Forelimb muscle (tissue), 1 donor: ENCODE measurements at regions not wholly inside any gene's neighbourhood (a gene's known extent, or its start where the extent isn't known, plus 50 kb on each side); places are given as distances from the start of the nearest gene placed in this dataset.
"Not testable (repeated sequence)": the region's sequence is repeated elsewhere in the genome, so short reads cannot be mapped to it uniquely, and the experiment has no call there.

Experiments used
- DNase-seq: peaks from one replicate; pipeline ENCODE4 v3.0.0-alpha.2; 2013; ENCODE audit warnings: low read depth

DNA sequence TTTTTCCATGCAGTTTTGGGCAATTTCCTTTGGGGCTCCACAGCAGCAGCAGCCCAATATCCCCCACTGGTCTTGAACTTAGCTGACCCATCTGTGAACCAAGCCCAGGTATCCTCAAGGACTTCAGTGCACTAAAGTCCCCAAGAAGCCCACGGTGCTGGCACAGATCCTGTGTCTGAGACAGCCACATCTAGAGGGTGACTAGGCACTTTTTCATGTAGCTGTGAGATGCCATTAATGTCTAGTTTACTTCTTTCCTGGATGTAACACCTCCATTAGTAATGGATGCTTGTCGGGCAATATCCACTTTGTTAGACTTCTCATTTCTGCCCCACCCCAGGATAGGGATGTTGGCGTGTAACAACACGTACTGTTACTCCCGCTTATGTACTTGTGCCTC is 117.9 kb downstream of the GPCPD1 start:
- no peak for DNase-seq

DNA sequence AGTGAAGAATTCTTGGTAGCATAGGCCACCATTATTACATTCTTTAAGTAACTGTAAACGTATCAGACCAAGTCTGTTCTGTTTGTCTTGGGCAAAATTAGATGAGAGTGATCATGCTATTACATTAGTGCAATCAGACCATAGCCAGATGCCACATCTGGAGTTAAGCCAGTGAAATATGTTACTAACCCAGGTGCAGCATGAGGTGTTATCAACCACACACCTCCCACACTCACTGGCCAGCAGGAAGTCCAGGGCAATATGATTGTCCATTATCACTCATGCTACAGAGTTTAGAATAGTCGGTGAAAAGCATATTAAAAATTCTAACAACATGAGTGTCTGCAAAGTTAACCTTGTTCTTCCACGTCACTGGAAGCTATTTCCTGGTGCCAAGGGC is 119.4 kb downstream of the GPCPD1 start:
- no peak for DNase-seq

DNA sequence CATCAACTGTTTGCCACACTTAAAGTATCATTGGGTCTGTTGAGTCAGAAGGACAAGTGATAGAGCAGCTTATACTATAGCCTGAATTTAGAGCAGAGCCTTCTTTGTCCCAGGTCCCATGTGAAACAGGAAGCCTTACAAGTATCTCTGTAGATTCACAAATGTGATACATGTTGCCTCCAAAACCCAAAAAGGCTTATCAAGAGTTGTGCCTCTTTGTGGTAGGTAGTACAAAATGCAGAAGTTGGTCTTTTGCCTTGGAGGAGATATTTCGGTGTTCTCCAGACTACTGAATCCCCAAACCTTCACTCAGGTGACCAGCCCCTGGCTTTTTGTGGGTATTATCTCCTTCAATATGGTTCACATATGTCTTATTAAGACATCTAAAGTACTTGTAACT is 121.2 kb downstream of the GPCPD1 start:
- DNase-seq: no peak

DNA sequence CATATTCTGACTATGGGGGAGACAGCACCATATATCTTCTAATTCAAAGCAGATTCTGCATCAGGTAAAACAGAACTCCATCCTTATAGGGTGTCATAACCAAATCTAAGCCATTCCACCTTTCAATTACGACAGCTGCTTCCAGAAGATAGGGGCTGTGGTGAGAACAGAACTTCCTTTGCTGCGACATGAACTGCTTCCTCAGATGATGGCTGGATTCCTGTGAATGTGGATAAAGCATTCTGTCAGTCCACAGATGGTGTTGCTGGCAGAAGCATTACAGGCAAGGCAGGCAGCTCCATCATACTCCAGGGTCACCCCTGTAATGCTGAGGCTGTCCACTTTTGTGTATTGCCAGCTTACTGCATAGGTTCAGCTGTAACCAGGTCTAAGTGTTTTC is 122.0 kb downstream of the GPCPD1 start:
- no peak for DNase-seq

DNA sequence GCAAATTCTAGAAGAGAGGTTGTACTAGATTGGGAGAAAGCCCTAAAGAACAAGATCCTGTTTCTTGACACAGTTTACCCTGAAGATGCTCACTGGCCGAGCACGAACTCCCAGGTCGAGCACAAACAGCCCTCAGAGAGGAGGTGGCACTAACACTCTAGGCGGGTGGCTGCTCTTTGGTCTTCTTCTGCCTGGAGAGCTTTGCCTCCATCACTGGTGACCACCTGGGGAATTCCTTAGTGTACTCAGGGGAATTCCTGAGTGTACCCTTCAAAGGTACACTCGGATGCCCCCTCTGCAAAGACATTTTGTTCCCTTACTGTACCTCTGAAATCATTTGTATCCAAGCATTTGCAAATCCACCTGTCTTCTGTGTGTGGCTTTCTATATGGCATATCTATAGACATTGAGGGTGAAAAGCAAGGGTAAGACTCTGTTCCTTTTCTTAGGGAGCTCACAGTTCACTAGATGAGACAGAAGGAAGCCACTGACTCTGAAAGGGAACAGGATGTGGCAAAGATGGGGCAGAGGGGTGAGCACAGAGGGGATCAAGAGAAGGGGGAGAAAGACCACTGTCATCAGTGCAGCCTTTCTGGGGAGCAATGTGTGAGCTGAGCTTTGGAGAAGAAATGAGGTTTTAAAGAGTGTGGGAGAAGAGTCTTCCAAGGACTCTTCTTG is 124.3 kb downstream of the GPCPD1 start:
- DNase-seq: no peak

DNA sequence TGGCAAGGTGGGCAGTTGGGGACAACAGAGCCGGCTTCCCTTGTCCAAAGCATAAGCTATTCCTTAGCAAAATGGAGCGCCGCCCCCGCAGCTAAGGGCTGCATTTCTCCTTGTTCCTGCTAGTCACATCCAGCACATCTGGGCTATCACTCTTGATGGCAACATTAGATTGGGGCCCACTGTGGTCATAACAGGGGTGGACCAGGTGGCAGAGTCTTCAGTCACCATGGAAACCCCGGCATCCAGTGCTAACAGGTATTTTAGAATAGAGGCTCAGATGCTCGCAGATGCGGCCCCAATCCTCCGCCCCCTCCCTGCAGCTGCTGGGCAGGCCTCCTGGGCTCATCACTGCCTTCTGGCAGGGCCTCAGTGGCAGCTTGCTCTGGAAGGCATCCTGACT is 125.9 kb downstream of the GPCPD1 start:
- no peak for DNase-seq

DNA sequence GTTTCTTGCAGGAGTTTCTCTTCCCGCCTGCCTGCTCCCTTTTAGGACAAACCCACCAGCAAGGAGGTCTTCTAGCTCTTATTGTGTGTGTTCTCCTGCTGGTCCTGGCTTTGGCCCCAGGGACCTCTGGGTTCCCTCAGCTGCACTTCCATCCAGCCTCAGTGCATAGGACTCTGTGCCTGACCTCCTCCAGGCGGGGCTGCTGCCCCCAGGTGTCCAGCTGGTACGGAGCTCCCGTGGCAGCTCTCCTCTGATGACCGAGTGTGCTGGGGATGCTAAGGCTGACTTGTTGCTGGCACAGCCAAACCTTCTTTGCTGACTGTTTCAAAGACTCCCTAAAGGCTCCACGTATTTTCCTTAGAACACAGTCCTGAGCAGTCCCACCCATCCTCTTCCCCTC is 126.5 kb downstream of the GPCPD1 start:
- DNase-seq: no peak

DNA sequence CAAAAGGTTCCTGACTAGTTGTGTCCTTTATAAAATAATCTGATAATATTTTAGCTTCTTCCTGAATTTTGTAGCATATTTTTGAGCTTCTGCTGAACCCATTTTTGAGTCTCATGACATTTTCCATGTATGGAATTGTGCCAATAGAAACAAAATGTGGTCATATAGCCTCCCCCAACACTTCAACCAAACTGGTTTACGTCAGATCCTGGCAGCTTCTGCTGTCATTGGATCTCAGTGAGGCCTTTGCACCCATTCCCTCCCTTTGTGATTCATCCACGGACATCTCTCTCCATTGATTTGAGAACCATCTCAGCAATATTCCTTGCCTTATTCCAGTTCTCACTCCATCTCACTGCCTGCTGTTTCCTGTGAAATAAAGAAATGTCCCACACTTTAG is 128.0 kb downstream of the GPCPD1 start:
- no peak for DNase-seq

DNA sequence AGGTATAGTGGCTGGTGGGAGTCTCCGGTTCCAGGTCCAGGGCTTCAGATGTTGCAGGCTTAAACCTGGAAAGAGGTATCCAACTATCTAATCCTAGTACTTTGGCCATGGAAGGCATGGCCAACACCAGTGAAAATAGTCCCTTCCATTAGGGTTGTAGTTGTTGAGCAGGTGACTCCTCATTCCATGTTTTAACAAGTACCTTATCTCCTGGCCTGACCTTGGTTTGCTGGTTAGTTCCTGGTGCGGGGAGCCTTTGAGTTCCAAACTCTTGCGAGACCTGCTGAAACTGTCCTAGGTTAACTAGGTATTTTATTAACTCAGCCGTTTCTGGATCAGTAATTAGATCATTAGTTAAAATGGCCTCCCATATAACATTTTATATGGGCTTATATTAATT is 128.9 kb downstream of the GPCPD1 start:
- no peak for DNase-seq

DNA sequence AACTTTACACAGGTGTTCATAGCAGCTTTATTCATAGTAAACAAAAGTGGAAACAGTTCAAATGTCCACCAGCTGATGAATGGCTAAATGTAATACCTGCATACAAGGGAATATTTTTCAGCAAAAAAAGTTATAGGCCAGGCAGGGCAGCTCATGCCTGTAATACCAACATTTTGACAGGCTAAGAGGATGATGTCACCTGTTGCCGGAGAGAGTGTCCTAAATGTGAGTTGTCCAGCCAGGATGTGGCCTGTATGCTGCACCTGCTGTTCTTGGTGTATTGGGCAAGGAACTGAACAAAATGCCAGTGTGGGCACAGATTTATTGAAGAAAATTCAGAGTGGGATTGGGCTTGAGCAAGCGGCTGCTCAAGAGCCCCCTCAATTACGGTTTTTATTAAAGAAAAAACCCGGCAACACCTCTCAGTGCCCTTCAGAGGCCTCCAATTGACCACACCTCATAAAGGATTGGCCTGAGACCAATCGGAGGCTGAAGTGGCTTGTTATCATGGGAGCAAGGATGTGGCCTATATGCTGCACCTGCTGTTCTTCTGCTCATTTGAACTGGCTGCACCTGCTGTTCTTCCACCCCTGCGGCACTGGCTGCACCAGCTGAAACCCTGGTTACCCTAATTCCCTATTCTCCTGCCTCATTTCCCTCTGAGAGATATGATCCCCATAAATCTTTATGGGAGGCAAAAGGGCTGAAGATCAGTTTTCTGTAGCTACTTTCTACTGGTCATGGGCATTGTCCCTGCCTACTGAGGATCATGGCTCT is 129.8 kb downstream of the GPCPD1 start:
- no peak for DNase-seq

DNA sequence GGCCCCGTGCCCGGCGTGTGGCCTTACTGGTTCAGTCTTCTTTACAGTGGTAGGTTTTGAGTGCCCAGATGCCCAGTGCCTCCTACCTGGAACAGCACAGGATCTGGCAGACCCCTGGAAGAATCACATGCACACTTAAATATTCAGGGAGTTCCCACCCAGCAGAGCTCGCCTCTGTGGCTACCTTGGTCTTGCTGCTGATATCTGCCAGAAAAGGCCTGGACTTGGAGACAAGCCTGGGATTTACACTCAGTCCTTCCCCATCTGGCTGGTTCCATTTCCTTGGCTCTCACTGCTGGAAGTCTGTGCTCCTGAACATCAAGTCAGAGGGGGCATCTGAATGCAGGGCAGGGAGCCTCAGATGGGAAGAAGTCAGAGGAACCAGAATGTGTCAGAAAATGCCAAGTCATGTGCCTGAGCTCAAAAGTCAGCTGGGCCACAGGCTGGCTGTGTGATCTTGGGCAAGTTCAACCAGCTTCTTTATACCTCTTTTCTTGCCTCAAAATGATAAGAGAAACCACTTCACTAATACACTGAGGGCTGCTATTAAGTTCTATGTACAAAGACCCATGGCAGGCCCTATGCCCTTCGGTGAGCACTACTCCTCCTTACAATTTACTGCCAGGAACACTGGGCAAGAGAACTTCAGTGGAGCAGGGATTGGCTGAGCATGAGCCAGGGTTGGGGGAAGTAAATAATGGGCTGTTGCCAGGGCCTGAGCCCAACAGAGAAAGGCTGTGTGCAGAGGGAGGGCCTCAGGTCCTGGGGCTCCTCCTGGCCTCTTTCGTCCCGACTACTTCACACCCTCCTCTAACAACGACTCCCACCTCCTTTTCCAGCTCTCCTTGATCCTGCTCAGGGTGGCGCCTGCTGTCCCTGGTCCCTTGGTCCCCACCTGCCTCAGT is 135.9 kb downstream of the GPCPD1 start:
- DNase-seq: no peak

DNA sequence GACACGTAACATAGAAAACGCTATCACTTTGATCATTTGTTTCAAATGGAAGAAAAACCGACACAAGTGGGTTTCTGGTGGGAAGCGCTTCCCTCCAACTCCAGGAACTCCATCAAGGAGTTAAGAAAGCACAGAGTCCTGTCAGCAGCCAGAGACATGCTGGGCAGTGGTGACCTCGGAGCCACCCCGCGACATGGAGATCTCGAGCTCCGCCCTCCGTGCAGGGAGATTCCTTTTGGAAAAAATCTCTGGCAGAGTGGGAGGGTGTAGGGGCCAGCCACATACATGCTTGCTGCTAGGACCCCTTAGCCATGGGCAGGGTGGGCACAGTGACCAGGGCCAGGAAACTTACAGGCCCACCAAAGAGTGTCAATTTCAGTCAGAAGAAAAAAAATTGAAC is 138.9 kb downstream of the GPCPD1 start:
- not testable (repeated sequence) for DNase-seq

DNA sequence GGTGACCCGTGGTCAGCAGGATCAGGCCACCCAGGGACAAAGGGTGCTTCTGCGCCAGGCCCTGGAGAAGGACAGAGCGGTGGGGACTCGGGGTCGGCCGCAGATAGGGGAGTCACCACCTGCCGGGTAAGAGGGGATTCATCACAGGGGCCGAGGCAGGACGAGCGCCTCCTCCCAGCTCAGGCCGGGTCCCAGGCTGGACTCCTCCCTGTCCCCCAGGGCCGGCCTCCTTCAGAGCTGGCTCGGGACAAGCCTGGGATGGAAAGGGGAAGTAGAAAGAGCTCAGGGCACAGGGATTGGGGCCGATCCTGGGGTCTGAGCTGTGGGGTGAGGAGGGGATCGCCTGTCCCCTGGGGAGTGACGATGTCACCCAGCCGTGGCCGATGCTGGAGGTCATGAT is 139.4 kb downstream of the GPCPD1 start:
- DNase-seq: no peak

DNA sequence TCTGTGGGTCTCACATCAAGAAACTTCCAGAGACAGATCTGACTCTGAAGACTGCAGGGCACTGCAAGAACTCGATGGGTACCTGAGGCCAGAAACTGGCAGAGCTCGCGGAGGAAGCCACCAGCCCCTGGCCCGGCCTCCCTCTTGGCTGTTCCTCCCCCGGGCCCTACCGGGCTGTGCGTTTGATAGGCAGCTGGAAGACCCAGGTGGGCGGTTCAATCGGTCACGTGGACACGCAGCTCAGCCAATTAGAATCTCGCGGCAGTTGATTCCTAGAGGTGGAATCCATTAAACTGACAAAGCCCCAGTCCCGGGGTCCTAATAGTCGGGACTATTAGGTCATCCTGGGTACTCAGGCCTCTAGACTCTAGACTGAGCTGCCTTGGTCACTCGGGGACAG is 139.9 kb downstream of the GPCPD1 start:
- DNase-seq: no peak

DNA sequence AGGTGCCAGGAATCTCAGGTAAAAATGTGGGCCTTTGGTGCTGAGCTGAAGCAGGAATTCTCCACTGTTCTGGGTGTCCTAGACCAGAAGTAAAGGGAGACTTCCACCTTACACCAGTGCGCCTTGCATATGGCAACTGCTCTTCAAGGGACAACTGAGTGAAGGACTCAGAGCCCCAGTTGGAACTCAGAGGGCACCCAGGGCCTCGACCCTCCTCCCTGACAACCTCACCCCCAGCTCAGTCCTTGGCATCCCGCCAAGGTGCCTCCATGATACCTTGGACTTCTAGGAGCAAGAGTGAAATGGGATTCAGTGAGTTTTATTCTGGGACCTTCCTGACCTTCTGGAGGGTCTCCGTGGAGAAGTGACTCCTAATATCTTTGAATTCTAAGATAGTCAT is 140.3 kb downstream of the GPCPD1 start:
- DNase-seq: no peak

DNA sequence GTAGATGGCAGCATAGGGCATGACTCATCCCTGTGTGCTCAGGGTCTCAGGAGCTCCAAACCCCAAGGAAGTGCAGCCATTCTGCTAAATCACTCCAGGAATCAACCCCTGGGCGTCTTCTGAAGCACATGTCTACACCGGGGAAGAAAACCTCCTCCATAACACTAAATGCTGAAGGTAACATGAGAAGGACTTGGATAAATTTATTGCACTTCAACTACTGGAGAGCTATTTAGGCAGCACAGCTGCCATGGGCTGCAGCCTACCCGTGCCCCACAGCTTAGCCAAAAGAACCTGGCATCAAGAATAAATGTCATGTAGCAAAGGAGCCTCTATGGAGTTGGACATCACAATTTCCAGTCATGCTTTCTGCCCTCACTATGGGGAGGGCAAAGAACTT is 141.7 kb downstream of the GPCPD1 start:
- no peak for DNase-seq

DNA sequence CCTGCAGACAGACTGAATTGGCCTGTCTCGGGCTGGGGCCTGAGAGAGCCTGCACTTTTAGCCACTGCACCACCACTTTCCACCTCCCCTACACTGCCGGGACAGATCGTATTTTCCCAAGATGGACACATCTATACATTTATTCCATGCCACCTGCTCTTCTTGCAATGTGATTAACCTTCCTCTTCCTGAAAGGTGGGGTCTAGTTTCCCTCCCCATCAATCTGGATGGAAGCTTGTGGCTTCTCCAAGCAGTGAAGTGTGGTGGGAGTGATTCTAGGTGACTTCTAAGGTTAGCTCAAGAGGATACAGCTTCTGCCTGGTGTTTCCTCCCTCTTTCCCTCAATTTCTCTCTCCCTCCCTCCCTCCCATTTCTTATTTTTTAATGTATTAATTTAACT is 143.7 kb downstream of the GPCPD1 start:
- DNase-seq: no peak

DNA sequence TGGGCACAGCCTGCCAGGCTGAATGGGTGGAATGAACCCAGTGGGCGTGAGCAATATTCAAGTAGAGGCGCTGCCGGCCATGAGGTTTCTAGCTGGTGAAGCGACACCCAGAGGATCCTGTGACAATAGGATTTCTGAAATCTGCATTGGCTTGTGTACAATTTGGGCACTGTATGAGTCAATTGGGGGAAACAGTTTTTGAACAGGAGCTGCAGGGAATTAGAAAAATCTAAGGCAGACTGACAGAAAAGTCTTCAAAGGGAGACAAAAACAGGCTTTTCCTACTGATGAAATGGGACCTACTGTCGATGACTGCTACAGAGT is 145.2 kb downstream of the GPCPD1 start:
- DNase-seq: no peak

DNA sequence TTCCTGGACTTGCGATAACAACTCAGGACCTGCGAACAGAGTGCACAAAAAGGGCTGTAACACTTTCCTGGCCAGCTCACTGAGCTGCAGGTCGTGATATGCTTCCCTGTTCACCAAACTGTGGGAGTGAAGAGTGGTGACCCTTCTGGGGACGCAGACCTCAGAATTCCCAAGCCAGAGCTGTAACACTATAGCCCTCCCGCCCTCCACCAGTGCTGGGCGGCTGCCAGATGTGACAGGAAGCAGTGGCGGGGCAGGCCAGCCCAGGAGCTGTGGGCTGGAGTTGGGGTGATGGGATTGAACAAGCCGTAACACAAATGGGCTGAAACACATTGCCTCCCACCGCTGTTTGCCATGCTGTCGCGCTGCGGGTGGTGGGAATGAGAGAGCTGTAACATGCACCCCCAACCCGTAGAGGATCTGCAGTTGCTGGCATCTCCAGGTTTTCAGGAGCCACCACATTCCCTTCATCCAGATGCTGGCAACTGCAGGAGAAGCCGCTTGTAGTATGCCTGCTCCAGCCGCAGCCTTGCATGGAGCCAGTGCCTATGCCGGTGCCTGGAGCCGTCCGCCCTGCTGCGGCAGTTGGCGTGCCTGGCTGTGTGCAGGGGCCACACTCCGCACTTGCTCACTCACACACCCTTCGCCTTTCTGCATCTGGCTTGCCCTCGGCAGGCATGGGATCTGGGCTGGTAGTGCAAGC is 145.8 kb downstream of the GPCPD1 start:
- no peak for DNase-seq

DNA sequence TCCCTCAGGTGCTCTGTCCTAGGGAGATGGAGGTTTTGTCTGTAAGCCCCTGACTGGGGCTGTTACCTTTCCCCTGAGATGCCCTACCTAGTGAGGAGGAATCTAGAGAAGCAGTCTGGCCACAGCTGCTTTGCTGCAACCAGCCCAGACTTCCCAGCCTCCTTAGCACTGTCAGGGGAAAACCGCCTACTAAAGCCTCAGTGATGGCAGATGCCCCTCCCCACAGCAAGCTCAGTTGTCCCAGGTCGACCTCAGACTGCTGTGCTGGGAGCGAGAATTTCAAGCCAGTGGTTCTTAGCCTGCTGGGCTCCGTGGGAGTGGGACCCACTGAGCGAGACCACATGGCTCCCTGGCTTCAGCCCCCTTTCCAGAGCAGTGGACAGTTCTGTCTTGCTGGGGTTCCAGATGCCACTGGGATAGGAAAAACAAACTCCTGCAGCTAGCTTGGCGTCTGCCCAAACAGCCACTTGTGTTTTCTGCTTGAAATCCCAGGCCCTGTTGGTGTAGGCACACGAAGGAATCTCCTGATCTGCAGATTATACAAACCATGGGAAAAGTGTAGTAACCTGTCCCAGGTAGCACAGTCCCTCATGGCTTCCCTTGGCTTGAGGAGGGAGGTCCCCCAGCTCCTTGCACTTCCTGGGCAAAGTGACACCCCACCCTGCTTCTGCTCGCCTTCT is 146.4 kb upstream of the PROKR2 start:
- DNase-seq: no peak

DNA sequence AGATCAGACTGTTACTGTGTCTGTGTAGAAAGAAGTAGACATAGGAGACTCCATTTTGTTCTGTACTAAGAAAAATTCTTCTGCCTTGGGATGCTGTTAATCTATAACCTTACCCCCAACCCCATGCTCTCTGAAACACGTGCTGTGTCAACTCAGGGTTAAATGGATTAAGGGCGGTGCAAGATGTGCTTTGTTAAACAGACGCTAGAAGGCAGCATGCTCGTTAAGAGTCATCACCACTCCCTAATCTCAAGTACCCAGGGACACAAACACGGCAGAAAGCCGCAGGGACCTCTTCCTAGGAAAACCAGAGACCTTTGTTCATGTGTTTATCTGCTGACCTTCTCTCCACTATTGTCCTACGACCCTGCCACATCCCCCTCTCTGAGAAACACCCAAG is 137.0 kb upstream of the PROKR2 start:
- DNase-seq: not testable (repeated sequence)

DNA sequence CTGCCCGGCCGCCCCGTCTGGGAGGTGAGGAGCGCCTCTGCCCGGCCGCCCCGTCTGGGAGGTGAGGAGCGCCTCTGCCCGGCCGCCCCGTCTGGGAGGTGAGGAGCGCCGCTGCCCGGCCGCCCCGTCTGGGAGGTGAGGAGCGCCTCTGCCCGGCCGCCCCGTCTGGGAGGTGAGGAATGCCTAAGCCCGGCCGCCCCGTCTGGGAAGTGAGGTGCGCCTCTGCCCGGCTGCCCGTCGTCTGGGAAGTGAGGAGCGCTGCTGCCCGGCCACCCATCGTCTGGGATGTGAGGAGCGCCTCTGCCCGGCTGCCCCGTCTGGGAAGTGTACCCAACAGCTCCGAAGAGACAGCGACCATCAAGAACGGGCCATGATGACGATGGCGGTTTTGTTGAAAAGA is 136.6 kb upstream of the PROKR2 start:
- DNase-seq: not testable (repeated sequence)
